NB4 (cell line): ENCODE measurements at regions not wholly inside any gene's neighbourhood (a gene's known extent, or its start where the extent isn't known, plus 50 kb on each side); places are given as distances from the start of the nearest gene placed in this dataset.

Source experiments
- DNase-seq: peaks from one replicate; pipeline ENCODE4 v3.0.0; 2010; ENCODE audit warnings: low read depth
- H3K4me3 ChIP-seq: one replicate; pipeline ENCODE4 v1.5.1; 2011; ENCODE audit warnings: mild to moderate bottlenecking, low read depth, low read length, moderate library complexity
- MYC ChIP-seq: IDR thresholded peaks from 2 replicates; pipeline ENCODE4 v1.6.1; 2011; ENCODE audit warnings: low read depth, low read length
- POLR2A ChIP-seq: IDR thresholded peaks from 2 replicates; pipeline ENCODE4 v1.6.1; 2011; ENCODE audit warnings: mild to moderate bottlenecking; ENCODE audit not compliant: insufficient read length; ENCODE audit errors: extremely low read depth
- TF ChIP-seq, protein P1 (sequence below): IDR thresholded peaks from one replicate; pipeline ENCODE4 v1.5.1; 2012; ENCODE audit warnings: low read depth, low read length
- TF ChIP-seq, protein P2 (sequence below): IDR thresholded peaks from 2 replicates; pipeline ENCODE4 v1.6.1; 2011; ENCODE audit warnings: low read depth, low read length

DNA sequence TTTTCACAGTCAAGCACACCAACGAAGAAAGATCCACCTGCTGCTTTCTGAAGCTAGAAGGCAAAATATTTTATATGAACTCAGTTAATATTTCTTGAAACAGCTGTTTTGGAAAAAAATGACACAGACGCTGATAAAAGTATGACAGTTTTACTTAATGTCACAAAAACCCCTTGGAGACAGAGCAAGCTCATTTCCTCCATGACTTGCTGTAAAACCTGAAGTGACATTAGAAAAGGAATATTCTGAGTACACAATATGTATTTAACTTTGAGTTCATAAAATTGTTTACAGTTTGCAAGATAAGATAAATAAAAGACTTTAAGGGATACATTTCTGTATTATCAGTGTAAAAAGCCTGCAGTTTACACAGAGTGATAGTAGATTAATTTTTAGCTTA is 105.4 kb downstream of the DSEL start:
- no peak for DNase-seq
- TF ChIP-seq, protein P1, sequence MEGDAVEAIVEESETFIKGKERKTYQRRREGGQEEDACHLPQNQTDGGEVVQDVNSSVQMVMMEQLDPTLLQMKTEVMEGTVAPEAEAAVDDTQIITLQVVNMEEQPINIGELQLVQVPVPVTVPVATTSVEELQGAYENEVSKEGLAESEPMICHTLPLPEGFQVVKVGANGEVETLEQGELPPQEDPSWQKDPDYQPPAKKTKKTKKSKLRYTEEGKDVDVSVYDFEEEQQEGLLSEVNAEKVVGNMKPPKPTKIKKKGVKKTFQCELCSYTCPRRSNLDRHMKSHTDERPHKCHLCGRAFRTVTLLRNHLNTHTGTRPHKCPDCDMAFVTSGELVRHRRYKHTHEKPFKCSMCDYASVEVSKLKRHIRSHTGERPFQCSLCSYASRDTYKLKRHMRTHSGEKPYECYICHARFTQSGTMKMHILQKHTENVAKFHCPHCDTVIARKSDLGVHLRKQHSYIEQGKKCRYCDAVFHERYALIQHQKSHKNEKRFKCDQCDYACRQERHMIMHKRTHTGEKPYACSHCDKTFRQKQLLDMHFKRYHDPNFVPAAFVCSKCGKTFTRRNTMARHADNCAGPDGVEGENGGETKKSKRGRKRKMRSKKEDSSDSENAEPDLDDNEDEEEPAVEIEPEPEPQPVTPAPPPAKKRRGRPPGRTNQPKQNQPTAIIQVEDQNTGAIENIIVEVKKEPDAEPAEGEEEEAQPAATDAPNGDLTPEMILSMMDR = no peak
- no peak for TF ChIP-seq POLR2A
- TF ChIP-seq, protein P2, sequence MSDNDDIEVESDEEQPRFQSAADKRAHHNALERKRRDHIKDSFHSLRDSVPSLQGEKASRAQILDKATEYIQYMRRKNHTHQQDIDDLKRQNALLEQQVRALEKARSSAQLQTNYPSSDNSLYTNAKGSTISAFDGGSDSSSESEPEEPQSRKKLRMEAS = no peak
- TF ChIP-seq MYC = no peak
- no peak overlapping the region for H3K4me3 ChIP-seq

DNA sequence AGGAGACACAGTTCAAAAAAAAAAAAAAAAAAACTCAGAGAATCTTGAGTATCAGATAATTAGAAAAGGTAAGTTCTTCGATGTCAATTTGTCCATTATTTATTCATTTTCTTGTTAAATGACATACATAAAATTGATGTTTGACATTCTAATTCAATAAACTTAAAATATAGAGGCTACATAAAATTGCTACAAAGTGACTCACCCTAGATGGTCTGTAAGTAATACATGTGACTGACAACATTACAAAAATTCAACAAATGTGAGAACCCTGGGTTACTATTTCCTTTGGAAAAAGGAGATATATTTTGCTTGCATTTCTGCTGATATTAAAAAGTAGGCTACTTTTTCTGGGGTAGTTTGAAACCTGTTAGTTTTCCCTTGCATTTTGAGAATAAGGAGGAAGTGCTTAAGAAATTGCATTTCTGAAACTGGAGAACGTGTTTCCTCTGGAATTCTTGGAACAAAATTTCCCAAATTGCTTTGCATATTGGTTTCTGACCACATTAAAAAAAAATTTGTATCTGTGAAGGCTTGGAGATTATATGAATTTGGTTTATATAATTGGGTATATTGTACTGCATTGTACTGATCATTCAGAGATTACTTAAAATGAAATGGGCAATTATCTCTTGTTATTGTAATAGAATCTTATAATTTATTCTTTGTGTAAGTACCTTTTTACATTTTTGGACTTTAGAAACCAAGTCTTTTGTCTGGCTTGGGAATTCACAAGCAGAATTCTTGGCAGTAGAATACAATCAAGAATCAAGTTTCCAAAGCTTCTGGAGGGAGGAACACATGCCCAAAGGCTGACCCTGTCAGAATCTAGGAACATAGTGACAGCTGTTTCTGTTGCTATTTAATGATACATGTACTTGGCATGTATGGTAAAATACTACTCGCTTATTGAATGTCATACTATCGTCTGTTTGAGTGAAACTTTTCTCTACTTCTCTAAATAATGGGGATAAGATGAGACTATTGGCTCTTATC is 106.1 kb downstream of the DSEL start:
- H3K4me3 ChIP-seq = no peak overlapping the region
- TF ChIP-seq, protein P1 = no peak
- no peak for TF ChIP-seq POLR2A
- TF ChIP-seq MYC = no peak
- TF ChIP-seq, protein P2 = no peak
- no peak for DNase-seq

DNA sequence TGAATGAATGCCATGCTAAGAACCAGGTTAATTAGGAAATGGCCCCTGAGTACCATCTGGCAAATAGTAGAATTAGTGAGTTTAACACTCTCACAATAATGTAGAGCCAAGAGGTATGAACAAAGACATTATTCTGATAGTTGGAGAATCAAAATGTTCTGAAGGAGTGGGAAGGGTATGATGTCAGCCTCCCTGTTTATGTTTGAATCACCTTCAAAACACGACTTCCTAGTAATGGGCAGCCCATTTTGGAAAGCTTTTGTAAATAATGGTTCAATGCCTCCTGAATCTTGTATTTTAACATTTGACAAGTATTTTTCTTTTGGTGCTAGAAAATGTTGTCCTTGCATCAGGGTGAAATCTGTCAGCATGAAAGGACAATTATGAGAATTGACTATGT is 108.3 kb downstream of the DSEL start:
- TF ChIP-seq POLR2A = no peak
- no peak for TF ChIP-seq MYC
- TF ChIP-seq, protein P1 = no peak
- TF ChIP-seq, protein P2 = no peak
- DNase-seq = no peak
- H3K4me3 ChIP-seq = no peak overlapping the region

DNA sequence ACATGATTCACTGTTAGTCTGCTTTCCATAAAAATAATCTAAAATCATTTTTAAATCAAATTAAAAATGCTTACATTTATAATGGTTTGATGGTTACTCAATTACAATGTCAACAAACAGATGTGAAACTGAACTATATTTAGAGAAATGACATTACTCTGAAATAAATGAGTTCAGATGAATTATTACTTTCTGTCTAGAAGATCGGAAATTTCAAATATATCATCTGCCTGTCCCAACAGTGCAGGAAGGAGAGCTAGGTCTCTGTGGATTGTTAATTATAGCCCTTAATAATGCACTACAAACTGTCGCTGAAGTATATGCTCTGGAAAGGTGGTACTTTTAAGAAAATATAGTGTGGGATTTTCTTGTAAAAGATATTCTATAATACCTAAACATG is 109.8 kb downstream of the DSEL start:
- no peak overlapping the region for H3K4me3 ChIP-seq
- DNase-seq = no peak
- TF ChIP-seq, protein P2 = no peak
- TF ChIP-seq, protein P1 = no peak
- no peak for TF ChIP-seq MYC
- TF ChIP-seq POLR2A = no peak

DNA sequence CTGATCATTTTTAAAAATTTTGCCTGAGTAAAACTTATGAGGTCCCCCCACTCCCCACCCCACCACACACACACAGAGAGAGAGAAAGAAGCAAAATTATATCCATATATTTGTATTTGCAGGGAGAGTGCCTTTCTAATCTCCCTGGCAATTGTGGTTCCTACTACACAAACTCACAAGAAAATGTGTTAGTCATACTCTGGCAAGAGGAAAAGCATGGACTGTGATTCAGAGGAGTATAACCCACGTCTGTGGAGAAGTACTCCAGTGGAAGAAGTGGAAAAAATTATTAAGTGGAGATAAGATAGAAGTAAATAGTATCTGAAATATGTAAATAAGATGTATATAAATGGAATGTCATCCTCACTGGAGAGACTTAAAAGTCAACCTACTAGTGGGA is 114.0 kb downstream of the DSEL start:
- no peak for DNase-seq
- no peak overlapping the region for H3K4me3 ChIP-seq
- TF ChIP-seq POLR2A = no peak

DNA sequence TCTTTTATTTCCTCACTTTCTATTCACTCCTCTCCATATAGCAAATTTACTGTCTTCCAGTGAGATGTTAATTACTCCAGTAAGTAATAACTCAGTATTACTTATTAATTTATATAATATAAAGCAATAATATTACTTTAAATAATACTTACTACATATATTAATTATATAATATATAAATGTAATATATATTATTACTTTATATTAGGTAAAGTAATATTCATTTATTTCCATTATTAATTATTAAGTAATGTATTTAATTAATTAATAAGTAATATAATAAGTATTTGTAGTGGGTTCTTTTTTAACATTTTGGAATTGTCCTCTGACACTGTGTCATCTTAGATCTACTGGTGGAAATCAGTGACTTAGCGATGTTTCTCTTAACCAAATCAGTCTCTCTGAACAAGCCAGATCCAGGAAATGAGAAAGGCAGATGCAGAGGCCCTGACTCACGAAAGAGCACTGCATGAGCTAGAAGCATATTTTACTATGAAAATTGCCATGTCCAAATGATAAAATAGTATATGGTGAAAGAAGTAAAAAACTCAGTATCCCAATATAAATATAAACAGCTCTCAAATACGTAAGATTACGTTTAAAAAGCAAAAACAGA is 115.9 kb downstream of the DSEL start:
- TF ChIP-seq, protein P1 = no peak
- TF ChIP-seq POLR2A = no peak
- no peak for TF ChIP-seq MYC
- TF ChIP-seq, protein P2 = no peak

More for the DNA sequence above, 115.9 kb downstream of the DSEL start:
- no peak for DNase-seq
- no peak overlapping the region for H3K4me3 ChIP-seq
